Keratinocyte (primary cell): ENCODE measurements at regions not wholly inside any gene's neighbourhood (a gene's known extent, or its start where the extent isn't known, plus 50 kb on each side); places are given as distances from the start of the nearest gene placed in this dataset.

ENCODE experiments used
- DNase-seq: peaks from one replicate; pipeline ENCODE4 v3.0.0-alpha.2; 2011; ENCODE audit warnings: low read depth, missing footprints, low spot score
- FAIRE-seq: peaks from 2 replicates; lab custom pipeline; 2011; peaks lifted over from hg19 to GRCh38; lab: Jason Lieb, UNC
- H2AFZ ChIP-seq: 2 replicates; pipeline ENCODE4 v1.6.0; 2012; ENCODE audit warnings: low read length, control low read depth, inconsistent platforms; ENCODE audit not compliant: control insufficient read depth
- H3K27ac ChIP-seq: 2 replicates; pipeline ENCODE4 v1.5.1; 2011; ENCODE audit warnings: low read length; ENCODE audit not compliant: control insufficient read depth, insufficient read depth
- H3K27me3 ChIP-seq: 3 replicates; pipeline ENCODE4 v1.6.0; 2011; ENCODE audit warnings: low read length; ENCODE audit not compliant: control insufficient read depth, insufficient read depth; ENCODE audit errors: extremely low read depth
- H3K36me3 ChIP-seq, 2 experiments: 2 replicates in 1 of 2; 3 replicates in 1 of 2; pipeline ENCODE4 v1.5.1; 2011; ENCODE audit warnings: low read length in 2 of 2, mild to moderate bottlenecking in 1 of 2; ENCODE audit not compliant: control insufficient read depth in 2 of 2, insufficient read depth in 2 of 2; ENCODE audit errors: extremely low read depth in 1 of 2
- H3K4me1 ChIP-seq: 3 replicates; pipeline ENCODE4 v1.5.1; 2011; ENCODE audit warnings: low read length; ENCODE audit not compliant: control insufficient read depth, insufficient read depth; ENCODE audit errors: extremely low read depth
- H3K4me2 ChIP-seq: 3 replicates; pipeline ENCODE4 v1.6.0; 2011; ENCODE audit warnings: low read depth, low read length; ENCODE audit not compliant: control insufficient read depth, insufficient read depth; ENCODE audit errors: extremely low read depth
- H3K4me3 ChIP-seq, 3 experiments: fragments of 200-600 bp in 1 of 3; sonication (generic) in 1 of 3; 2 replicates in 2 of 3; 3 replicates in 1 of 3; pipeline ENCODE4 v1.5.1; 2011 to 2016; ENCODE audit warnings: low read length in 3 of 3, mild to moderate bottlenecking in 3 of 3, control low read depth in 2 of 3, inconsistent platforms in 1 of 3, low read depth in 1 of 3, mixed read lengths in 1 of 3, mixed run types in 1 of 3, moderate library complexity in 1 of 3; ENCODE audit not compliant: control insufficient read depth in 2 of 3, insufficient read depth in 2 of 3; ENCODE audit errors: extremely low read depth in 1 of 3
- H3K79me2 ChIP-seq: 2 replicates; pipeline ENCODE4 v1.6.0; 2012; ENCODE audit warnings: low read length; ENCODE audit not compliant: control insufficient read depth, insufficient read depth
- H3K9ac ChIP-seq: 3 replicates; pipeline ENCODE4 v1.6.0; 2011; ENCODE audit warnings: low read length; ENCODE audit not compliant: control insufficient read depth, insufficient read depth; ENCODE audit errors: extremely low read depth
- H3K9me1 ChIP-seq: 3 replicates; pipeline ENCODE4 v1.6.0; 2011; ENCODE audit warnings: low read length; ENCODE audit not compliant: control insufficient read depth, insufficient read depth; ENCODE audit errors: extremely low read depth
- H3K9me3 ChIP-seq: 2 replicates; pipeline ENCODE4 v1.5.1; 2012; ENCODE audit warnings: low read depth, low read length; ENCODE audit not compliant: control insufficient read depth
- H4K20me1 ChIP-seq: 3 replicates; pipeline ENCODE4 v1.6.0; 2011; ENCODE audit warnings: low read length; ENCODE audit not compliant: control insufficient read depth, insufficient read depth; ENCODE audit errors: extremely low read depth
- CTCF ChIP-seq, 3 experiments: IDR thresholded peaks in 1 of 3; conservative IDR thresholded peaks in 1 of 3; optimal IDR thresholded peaks in 1 of 3; 2 replicates in 2 of 3; 3 replicates in 1 of 3; pipeline versions ENCODE3 to v1.5.1; 2011; ENCODE audit warnings: low read length in 3 of 3, mild to moderate bottlenecking in 3 of 3, moderate library complexity in 2 of 3, control low read depth in 1 of 3, inconsistent platforms in 1 of 3; ENCODE audit not compliant: insufficient read depth in 2 of 3; ENCODE audit errors: extremely low read depth in 1 of 3
- EZH2 ChIP-seq: IDR thresholded peaks from one replicate; pipeline ENCODE4 v1.6.1; 2012; ENCODE audit warnings: inconsistent platforms, mild to moderate bottlenecking, low read length, moderate library complexity
- dilution Hi-C: fragments of 300-500 bp; cut with MboI; formaldehyde crosslinking; loops from one replicate; pipeline ENCODE4 v1.7.0; 2020; ENCODE audit warnings: low sequenced_read_pairs; ENCODE audit not compliant: extremely low pct_ligation_motif_present

DNA sequence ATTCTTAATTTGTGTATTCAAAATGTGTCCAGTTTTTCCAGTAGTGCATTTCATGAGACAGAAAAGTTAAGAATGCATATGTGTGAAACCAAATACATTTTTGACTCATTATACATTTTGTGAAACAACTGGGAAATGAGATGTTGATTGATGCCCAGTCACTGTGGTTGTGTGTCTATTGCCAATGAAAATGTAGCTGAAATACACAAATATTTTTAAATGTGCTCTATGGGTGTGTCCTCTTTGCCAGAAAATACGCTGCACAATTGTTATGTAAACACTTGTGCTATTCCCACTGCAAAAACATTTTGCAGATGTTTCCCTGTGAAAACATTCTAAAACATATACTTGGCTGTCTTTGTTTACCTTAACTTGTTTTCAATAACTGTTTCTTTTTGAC, 395.2 kb downstream of the TFEC start:
- Histone ChIP-seq H3K4me3 (no peak overlapping the region), H3K9ac (no peak overlapping the region), H4K20me1 (no peaks in the 10 kb centered on the region), H3K9me1 (no peaks in the 10 kb centered on the region), H2AFZ (no peak overlapping the region), H3K27me3 (no peaks in the 10 kb centered on the region), H3K4me1 (no peaks in the 10 kb centered on the region), H3K36me3 (no peaks in the 10 kb centered on the region), H3K79me2 (no peaks in the 10 kb centered on the region), H3K27ac (no peak overlapping the region), H3K4me2 (no peak overlapping the region), H3K9me3 (no peaks in the 10 kb centered on the region)
- FAIRE-seq (no peak), DNase-seq (no peak)
- dilution Hi-C loops, result no loop called here
- TF ChIP-seq CTCF (optimal IDR thresholded peaks at IDR 0.05 in 1 of 3, IDR thresholded peaks at IDR 0.05 in 1 of 3, conservative IDR thresholded peaks at IDR 0.05 in 1 of 3; ENCODE audit: extremely low read depth in 1 of 3, insufficient read depth in 2 of 3, low read length in 3 of 3) (no peak), EZH2 (no peak)

DNA sequence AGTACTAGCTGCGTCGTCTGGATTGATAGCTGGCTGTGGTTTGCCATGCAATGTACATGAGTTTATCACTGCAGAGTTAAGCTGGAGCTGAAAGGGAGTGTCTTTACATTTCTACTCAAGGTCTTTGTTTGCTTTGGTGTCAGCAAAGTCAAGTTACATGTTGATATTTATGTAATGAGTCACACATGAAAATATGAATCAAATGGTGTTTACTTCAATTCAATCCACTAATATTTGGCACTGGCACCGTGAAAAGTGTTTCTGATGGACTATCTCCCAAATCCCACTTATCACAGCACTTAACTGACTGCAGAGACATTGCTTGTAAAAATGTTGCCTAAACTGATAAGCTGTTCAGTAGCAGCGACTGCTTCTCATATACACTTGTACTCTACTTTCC, 395.9 kb downstream of the TFEC start:
- Histone ChIP-seq H2AFZ (no peak overlapping the region), H3K4me1 (no peaks in the 10 kb centered on the region), H3K9me3 (no peaks in the 10 kb centered on the region), H3K4me2 (no peak overlapping the region), H3K9me1 (no peaks in the 10 kb centered on the region), H3K9ac (no peak overlapping the region), H3K27ac (no peak overlapping the region), H3K4me3 (no peak overlapping the region), H3K27me3 (no peaks in the 10 kb centered on the region), H4K20me1 (no peaks in the 10 kb centered on the region), H3K36me3 (no peaks in the 10 kb centered on the region), H3K79me2 (no peaks in the 10 kb centered on the region)
- no peak for DNase-seq
- FAIRE-seq, result no peak
- dilution Hi-C loops, result no loop called here
- TF ChIP-seq EZH2 (no peak), CTCF (optimal IDR thresholded peaks at IDR 0.05 in 1 of 3, IDR thresholded peaks at IDR 0.05 in 1 of 3, conservative IDR thresholded peaks at IDR 0.05 in 1 of 3; ENCODE audit: extremely low read depth in 1 of 3, insufficient read depth in 2 of 3, low read length in 3 of 3) (no peak)
